Stimulated activated CD8-positive, alpha-beta memory T cell treated with anti-CD3 and anti-CD28 coated beads, Interleukin-15, amount 100 ng/mL, for 48 hours (primary cell): ENCODE measurements at regions not wholly inside any gene's neighbourhood (a gene's known extent, or its start where the extent isn't known, plus 50 kb on each side); places are given as distances from the start of the nearest gene placed in this dataset.
"Not testable (repeated sequence)": the region's sequence is repeated elsewhere in the genome, so short reads cannot be mapped to it uniquely, and the experiment has no call there.

ENCODE experiments used
- DNase-seq, 2 donors: peaks; one replicate each; pipeline ENCODE4 v3.0.0-alpha.2; 2020; ENCODE audit warnings: low read depth in 2 of 2

DNA sequence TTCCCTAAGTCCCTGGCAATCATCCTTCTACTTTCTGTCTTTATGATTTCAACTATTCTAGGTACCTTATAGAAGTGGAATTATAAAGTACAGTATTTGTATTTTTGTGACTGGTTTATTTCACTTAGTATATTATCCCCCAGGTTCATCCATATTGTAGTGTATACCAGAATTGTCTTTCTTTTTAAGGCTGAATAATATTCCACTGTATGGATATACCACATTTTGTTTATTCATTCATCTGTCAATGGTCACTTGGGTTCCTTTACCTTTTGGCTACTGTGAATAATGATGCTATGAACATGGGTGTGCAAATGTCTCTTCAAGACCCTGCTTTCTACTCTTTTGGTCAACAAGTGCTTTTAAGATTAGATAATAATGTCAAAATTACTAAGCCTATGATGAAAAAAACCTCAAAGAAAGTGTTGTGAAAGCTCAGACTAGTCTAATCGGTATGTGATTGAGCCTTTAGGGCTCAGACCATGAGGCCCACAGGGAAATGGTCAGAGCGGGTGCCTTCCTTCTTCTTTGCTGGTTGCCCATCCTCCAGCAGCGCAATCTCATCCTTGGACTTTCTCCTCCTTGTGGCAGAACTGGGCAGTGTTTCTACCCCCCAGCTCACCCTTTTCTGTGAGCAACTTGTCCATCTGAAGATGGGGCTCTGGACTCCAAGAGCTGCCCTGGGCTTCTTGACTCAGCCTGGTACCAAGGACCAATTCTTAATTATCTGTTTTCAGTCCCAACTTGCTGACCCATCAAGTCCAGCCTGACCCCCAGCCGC lies 105.4 kb downstream of the TTC8 start:
- no peak for DNase-seq

GRCh38 chr14:88931321-88932110 lies 107.1 kb downstream of the TTC8 start:
- DNase-seq, result no peak

GRCh38 chr14:88933191-88933590 lies 108.7 kb downstream of the TTC8 start:
- no peak for DNase-seq

DNA sequence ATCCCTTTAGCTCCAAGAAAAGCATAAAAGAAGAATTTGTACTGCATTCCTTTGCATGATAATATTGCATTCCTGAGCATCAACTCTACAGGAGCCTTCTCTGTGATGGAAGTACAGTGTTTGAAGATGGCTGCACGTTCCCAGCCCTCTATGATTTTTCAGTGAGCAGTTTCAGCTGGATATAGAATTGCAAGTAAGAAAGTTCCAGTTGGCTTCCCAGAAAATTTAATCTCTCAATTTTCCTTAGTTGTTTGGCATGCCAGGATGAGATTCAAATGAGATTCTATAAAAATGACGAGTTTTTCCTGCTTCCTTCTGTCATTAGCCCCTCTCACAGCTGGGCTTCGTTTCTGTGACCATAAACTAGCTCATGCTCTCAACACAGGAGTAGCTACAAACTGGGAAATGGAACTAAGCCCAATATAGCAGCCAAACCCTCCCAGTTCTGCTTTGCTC lies 109.9 kb downstream of the TTC8 start:
- no peak for DNase-seq

GRCh38 chr14:88935083-88935482 lies 110.6 kb downstream of the TTC8 start:
- no peak for DNase-seq

DNA sequence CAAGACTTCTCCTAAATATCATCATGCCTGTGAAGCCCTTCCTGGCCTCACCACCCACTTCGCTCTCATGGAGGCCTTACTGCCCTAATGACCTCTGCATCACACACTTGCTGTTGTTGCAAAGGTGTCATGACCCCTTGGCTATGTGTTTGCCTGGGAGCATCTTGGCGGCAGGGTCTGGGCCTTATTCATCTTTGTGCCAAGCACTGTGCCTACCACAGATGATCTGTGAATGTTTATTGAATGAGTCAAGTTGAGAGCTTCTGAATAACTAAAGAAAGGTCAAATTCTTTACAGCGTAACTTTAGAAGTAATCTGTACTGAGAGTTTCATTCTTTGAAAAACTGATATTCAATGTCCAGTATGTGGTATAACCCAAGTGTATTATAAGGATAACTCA lies 113.3 kb downstream of the TTC8 start:
- DNase-seq, result no peak

- DNase-seq, result no peak
These were observed 116.2 kb downstream of the TTC8 start for GRCh38 chr14:88940671-88941070.

GRCh38 chr14:88941414-88941813 lies 117.0 kb downstream of the TTC8 start:
- no peak for DNase-seq

GRCh38 chr14:88947646-88948598 lies 123.5 kb downstream of the TTC8 start:
- DNase-seq, result no peak

DNA sequence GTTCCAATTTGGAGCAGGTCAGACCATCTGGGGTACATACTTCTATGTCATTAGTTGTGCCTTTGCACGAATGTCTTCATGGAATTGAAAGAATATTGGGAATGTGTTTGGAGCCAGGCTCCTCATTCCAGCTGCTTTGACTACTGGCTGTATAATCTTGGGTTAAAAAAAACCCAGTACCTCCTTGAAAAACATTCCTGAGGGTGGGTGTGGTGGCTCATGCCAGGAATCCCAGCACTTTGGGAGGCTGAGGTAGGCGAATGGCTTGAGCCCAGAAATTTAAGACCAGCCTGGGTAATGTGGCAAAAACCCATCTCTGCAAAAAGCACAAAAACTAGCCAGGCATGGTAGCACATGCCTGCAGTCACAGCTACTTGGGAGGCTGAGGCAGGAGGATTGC lies 125.6 kb downstream of the TTC8 start:
- DNase-seq, result no peak

GRCh38 chr14:88951370-88951769 lies 126.9 kb downstream of the TTC8 start:
- no peak for DNase-seq

GRCh38 chr14:88952901-88953300 lies 128.4 kb downstream of the TTC8 start:
- no peak for DNase-seq

DNA sequence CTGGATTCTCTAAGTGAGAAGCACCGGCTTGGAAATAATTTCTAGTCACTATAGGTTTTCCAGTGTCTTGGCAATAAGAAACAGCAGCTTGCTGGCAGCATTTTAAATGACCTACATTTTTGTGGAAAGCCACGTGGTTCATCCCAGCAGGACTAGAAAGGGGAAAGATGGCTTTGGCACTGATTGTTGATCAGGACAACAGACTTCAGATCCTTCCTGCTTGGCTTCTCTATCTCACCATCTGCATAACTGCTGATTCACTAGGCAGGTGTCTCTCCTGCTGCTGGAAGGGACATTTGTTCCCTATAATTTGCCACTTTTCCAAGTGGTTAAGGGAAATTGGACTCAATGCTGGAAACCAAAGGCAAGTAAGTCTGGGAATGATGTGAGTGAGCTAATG lies 131.0 kb downstream of the TTC8 start:
- no peak for DNase-seq

- DNase-seq, result no peak
These were observed 136.0 kb downstream of the TTC8 start for GRCh38 chr14:88960496-88960895.

GRCh38 chr14:88961214-88961613 lies 136.8 kb downstream of the TTC8 start:
- DNase-seq, result no peak

GRCh38 chr14:88962356-88962755 lies 137.9 kb downstream of the TTC8 start:
- DNase-seq, result no peak

- no peak for DNase-seq
These were observed 142.8 kb downstream of the TTC8 start for GRCh38 chr14:88967299-88967698.

DNA sequence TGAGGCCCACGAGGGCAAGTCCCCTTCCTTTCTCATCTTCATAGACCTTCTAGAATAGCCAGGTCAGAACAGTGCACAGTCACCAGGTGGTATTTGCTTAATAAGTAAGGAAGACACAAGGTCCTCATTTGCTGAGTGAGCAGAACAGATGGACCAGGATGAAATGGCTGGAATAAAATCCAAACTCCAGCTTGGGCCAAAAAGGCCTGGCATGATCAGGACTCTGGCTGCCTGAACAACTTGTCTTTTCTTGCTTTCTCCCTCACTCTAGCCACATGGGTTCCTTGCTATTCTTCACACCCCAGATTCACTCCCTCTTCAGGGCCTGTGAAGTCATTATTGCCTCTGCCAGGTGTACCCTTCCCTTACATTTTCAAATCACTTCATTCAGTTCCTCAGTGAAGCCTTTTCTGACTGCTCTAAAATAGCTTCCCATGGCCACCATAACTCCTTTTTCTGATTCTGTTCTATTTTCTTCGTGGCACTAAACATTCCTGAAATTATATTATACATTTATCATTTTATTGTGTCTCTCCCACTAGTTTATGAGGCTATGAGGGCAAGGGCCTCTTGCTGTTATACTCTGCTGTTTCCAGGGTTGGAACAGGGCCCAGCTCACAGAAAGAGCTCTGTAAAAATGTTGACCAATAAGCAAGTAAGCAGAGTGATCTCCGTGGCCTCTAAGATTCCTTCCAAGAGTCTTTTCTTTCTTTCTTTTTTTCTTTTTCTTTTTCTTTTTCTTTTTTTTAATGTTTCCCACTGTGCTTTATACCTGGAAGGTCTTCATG lies 150.8 kb downstream of the TTC8 start:
- DNase-seq, result no peak

- DNase-seq, result no peak
These were observed 151.5 kb downstream of the TTC8 start for GRCh38 chr14:88975926-88976325.

DNA sequence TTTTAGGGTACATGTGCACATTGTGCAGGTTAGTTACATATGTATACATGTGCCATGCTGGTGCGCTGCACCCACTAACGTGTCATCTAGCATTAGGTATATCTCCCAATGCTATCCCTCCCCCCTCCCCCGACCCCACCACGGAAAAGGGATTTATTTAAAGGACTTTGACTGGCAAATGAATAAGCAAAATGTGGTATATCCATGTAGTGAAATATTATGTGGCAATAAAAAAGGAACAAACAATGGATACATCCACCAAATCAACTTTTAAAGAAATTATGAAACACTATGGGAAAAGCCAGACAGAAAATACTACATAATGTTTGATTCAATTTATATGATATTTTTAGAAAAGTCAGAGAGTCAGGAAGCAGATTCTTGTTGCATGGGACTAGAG lies 156.5 kb downstream of the TTC8 start:
- DNase-seq, result not testable (repeated sequence)

DNA sequence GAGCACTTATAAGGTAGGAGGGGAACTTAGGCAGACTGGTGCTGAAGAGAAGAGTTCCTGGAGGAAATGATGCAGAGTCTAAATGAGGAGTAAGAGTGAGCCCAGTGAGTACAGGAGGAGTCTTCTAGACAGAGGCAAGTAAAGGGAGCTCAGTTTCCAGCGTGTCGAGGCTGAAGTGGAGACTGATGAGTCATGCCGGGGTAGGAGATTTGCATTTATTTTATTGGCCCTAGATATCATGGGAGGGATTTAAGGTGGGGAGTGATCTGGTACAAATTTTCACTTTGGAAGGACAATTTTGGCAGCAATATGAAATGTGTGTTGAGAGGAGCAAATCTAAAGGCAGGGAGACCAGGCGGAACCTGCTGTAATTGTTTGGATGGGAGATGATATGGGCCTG lies 157.5 kb downstream of the TTC8 start:
- no peak for DNase-seq
